ENCODE measurements at regions not wholly inside any gene's neighbourhood (a gene's known extent, or its start where the extent isn't known, plus 50 kb on each side); places are given as distances from the start of the nearest gene placed in this dataset.

GRCh38 chr22:48941903-48942575, 885.6 kb downstream of the BRD1 start:
- DNase-seq (no peak), ATAC-seq (no peak)
- peaks cover 3% of the 10 kb centered on the region for H3K27me3 Mint-ChIP-seq (ENCODE audit: low read depth)
- no peaks in the 10 kb centered on the region for H3K9me3 Mint-ChIP-seq
- no peaks in the 10 kb centered on the region for H3K4me1 Mint-ChIP-seq (ENCODE audit: low read depth)
- no peak overlapping the region for H3K4me3 Mint-ChIP-seq
- no peaks in the 10 kb centered on the region for H3K36me3 Mint-ChIP-seq (ENCODE audit: insufficient read depth)

GRCh38 chr22:48941033-48941902, 886.4 kb downstream of the BRD1 start:
- peaks cover 7% of the 10 kb centered on the region for H3K27me3 Mint-ChIP-seq (ENCODE audit: low read depth)
- DNase-seq (no peak), ATAC-seq (no peak)
- no peak overlapping the region for H3K4me3 Mint-ChIP-seq
- H3K9me3 Mint-ChIP-seq: no peaks in the 10 kb centered on the region
- H3K4me1 Mint-ChIP-seq (ENCODE audit: low read depth): no peaks in the 10 kb centered on the region
- no peaks in the 10 kb centered on the region for H3K36me3 Mint-ChIP-seq (ENCODE audit: insufficient read depth)

DNA sequence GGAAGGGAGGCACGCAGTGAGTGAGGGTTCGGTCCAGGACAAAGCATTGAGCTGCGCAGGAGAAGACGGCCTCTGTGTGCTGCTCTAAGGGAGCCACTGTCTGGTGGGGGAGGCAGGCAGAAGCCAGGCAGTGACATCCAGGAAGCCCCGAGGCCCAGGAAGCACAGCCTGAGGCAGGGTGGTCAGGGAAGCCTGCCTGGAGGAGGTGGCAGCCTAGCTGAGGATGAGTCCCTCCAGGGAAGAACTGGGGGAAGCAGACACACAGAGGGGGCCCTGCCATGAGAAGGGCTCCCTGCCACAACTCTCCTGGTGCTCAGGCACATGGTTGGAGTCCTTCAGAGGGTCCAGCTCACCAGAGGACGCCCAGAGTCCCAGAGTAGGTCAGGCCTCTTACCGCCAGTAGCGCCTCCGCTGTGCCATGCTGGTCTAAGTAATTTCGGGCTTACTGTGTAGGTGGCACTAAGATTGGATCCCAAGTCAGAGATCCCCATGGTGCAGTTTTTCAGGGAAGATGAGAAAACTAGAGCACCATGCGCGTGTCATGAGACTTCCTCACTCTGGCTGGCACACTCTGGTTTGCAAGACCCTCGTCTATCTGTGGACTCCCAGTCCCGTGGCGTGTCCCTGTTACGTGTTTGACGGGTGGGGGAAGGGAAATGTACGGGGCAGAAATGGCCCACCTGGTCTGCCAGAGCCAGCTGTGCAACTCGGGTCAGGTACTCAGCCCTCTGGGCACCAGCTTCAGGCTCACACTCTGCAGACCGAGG, 887.2 kb downstream of the BRD1 start:
- Mint-ChIP-seq H3K9me3 (no peaks in the 10 kb centered on the region), H3K4me3 (no peak overlapping the region), H3K36me3 (ENCODE audit: insufficient read depth) (no peaks in the 10 kb centered on the region), H3K4me1 (ENCODE audit: low read depth) (no peaks in the 10 kb centered on the region), H3K27me3 (ENCODE audit: low read depth) (peaks cover 12% of the 10 kb centered on the region)
- ATAC-seq (no peak), DNase-seq (no peak)

DNA sequence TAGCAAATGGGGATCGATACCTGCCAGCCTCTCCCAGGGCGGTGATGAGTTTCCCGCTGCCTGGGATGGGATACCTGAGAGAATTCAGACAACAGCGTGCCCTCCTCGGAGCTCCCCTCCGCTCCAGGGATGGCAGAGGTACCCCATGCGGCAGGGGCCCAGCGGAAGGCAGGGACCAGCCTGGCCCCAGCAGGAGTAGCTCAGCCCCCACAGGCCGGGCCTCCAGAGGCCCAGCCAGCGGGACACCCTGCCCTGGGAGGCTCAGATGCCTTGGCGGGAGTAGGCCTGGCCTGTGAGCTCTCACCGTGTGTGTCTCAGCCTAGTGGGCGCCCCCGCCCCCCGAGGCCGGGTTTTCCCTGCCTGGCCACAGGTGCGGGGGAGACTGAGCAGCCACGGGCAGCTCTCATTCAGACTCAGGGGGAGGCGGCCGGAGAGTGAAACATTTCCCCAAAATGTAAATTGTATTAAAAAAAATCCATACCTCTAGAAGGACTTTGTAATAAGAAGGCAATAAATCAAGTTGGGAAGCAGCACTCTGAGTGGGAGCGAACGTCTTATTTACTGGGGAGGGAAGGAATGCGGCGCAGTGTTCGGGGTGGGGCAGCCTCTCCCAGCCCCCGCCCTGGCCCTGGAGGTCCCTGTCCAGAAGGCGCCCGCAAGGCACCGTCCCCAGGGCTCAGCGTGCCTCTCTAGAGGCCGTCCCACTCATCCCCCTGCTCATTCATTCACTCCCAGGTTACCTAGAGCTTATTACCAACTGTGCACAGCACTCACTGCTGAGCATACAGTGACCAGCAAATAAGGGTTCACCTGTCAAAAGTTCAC, 888.0 kb downstream of the BRD1 start:
- no peak for DNase-seq
- no peaks in the 10 kb centered on the region for H3K4me1 Mint-ChIP-seq (ENCODE audit: low read depth)
- H3K9me3 Mint-ChIP-seq: peaks cover 4% of the 10 kb centered on the region
- H3K4me3 Mint-ChIP-seq: no peak overlapping the region
- H3K36me3 Mint-ChIP-seq (ENCODE audit: insufficient read depth): no peaks in the 10 kb centered on the region
- peaks cover 11% of the 10 kb centered on the region for H3K27me3 Mint-ChIP-seq (ENCODE audit: low read depth)
- no peak for ATAC-seq

GRCh38 chr22:48938741-48939140, 888.9 kb downstream of the BRD1 start:
- Mint-ChIP-seq H3K36me3 (ENCODE audit: insufficient read depth) (no peaks in the 10 kb centered on the region), H3K9me3 (peaks cover 10% of the 10 kb centered on the region), H3K4me3 (no peak overlapping the region), H3K27me3 (ENCODE audit: low read depth) (peaks cover 11% of the 10 kb centered on the region), H3K4me1 (ENCODE audit: low read depth) (no peaks in the 10 kb centered on the region)
- DNase-seq (no peak), ATAC-seq (no peak)

DNA sequence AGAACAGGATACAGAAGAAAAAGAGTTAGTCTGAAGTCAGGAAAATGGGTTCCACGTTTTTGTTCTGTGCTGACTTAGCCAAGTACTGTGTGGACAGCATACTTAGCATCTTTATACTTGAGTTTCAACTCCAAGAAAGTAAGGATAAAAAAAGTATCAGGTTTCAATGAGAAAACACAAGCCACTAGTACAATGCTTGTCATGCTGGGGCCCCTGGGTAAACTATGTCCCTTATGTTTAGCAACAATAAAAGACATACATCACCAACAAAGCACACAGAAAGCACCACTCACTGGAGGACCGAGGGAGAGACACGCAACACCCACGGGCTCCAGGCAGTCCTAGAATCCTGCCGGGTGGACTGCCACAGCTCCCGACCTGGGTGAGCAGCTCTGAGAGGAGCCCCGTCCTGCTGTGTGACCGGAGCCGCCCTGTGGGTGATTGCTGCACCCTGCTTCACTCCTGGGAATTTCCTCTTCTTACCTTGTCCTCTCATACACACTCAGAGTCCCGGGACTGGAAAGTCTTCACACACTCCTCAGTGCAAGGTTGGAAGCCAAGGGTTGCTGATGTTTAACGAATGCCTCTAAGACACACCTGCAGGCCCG, 890.5 kb downstream of the BRD1 start:
- Mint-ChIP-seq H3K4me1 (ENCODE audit: low read depth) (no peaks in the 10 kb centered on the region), H3K4me3 (no peak overlapping the region), H3K27me3 (ENCODE audit: low read depth) (peaks cover 16% of the 10 kb centered on the region), H3K9me3 (peaks cover 10% of the 10 kb centered on the region), H3K36me3 (ENCODE audit: insufficient read depth) (no peaks in the 10 kb centered on the region)
- no peak for DNase-seq
- no peak for ATAC-seq

DNA sequence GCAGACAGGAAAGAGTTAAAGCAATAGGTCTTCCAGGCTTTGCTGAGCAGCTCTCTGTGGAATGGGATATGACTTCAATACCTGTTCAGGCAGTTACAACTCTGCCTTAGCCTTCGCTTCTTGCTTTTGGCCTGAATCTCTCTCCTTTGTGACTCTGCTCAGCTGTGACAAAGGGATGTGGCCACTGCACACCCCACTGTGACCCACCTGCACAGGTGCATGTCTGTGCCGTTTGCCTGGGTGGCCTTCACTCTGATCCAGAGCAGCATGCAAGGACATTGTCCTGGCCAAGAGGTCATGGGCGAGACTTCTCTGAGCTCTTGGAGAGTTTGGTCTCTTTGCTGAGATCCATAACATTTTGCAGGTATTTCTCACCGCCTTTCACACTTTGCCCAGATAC, 891.3 kb downstream of the BRD1 start:
- Mint-ChIP-seq H3K36me3 (ENCODE audit: insufficient read depth) (no peaks in the 10 kb centered on the region), H3K27me3 (ENCODE audit: low read depth) (peaks cover 16% of the 10 kb centered on the region), H3K4me3 (no peak overlapping the region), H3K9me3 (peaks cover 10% of the 10 kb centered on the region), H3K4me1 (ENCODE audit: low read depth) (no peaks in the 10 kb centered on the region)
- ATAC-seq: no peak
- no peak for DNase-seq

DNA sequence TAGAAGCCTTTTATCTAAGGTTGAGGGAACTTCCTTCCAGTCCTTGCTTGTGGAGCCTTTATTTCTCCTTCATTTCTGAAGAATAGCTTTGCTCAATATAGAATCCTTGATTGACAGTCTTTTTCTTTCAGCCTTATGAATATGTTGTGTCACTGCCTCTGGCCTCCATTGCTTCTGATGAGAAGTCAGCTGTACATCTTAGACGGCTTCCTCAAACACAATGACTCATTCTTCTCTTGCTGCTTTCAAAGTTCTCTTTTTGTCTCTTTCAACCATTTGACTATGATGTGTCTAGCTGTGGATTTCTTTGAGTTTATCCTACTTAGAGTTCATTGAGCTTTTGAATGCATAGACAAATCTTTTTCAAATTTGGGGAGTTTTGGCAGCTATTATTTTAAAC, 893.2 kb downstream of the BRD1 start:
- Mint-ChIP-seq H3K4me3 (no peak overlapping the region), H3K27me3 (ENCODE audit: low read depth) (peaks cover 20% of the 10 kb centered on the region), H3K36me3 (ENCODE audit: insufficient read depth) (no peaks in the 10 kb centered on the region), H3K4me1 (ENCODE audit: low read depth) (no peaks in the 10 kb centered on the region), H3K9me3 (peaks cover 10% of the 10 kb centered on the region)
- DNase-seq: no peak
- ATAC-seq: no peak

DNA sequence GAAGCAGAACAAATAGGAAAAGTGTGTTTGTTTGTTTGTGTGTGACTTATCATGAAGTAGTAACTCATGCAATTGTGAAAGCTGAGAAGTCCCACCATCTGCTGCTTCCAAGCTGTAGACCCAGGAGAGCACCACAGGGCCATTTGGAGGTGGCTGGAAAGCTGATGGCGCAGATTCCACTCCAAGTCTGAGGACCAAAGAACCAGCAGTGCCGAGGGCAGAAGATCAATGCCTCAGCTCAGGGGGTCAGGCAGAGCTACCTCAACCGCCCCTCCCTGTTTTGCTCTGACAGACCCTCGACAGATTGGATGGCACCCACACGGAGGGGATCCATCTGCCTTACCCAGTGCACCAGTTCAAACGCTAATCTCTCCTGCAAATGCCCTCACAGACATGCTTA, 896.2 kb downstream of the BRD1 start:
- Mint-ChIP-seq H3K9me3 (peaks cover 10% of the 10 kb centered on the region), H3K36me3 (ENCODE audit: insufficient read depth) (no peaks in the 10 kb centered on the region), H3K27me3 (ENCODE audit: low read depth) (peaks cover 15% of the 10 kb centered on the region), H3K4me1 (ENCODE audit: low read depth) (no peaks in the 10 kb centered on the region), H3K4me3 (no peak overlapping the region)
- ATAC-seq (no peak), DNase-seq (no peak)

GRCh38 chr22:48929276-48929790, 898.3 kb downstream of the BRD1 start:
- Mint-ChIP-seq H3K27me3 (ENCODE audit: low read depth) (peaks cover 17% of the 10 kb centered on the region), H3K4me3 (no peak overlapping the region), H3K4me1 (ENCODE audit: low read depth) (no peaks in the 10 kb centered on the region), H3K36me3 (ENCODE audit: insufficient read depth) (no peaks in the 10 kb centered on the region), H3K9me3 (peaks cover 3% of the 10 kb centered on the region)
- ATAC-seq (no peak), DNase-seq (no peak)

DNA sequence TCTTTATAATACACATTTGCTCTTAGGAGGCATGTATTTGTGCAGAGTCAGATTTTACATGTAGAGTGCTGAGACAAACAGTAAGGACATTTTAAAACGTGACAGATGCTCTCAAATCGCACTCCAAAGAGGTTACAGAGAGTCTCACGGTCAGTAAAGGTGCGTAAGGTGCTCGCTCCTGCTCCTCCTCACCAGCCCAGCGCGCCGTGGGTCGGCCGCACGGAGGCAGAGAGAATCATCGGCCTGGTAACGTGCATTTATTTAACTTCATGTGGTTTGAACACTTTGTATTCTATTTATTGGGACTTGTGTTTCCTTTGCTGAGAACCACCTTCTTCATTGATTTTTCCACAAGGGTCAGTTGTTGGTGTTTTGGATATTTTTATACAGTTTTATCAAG, 900.1 kb downstream of the BRD1 start:
- H3K4me1 Mint-ChIP-seq (ENCODE audit: low read depth): no peaks in the 10 kb centered on the region
- DNase-seq (no peak), ATAC-seq (no peak)
- H3K36me3 Mint-ChIP-seq (ENCODE audit: insufficient read depth): no peaks in the 10 kb centered on the region
- peaks cover 21% of the 10 kb centered on the region for H3K27me3 Mint-ChIP-seq (ENCODE audit: low read depth)
- no peaks in the 10 kb centered on the region for H3K9me3 Mint-ChIP-seq
- no peak overlapping the region for H3K4me3 Mint-ChIP-seq

DNA sequence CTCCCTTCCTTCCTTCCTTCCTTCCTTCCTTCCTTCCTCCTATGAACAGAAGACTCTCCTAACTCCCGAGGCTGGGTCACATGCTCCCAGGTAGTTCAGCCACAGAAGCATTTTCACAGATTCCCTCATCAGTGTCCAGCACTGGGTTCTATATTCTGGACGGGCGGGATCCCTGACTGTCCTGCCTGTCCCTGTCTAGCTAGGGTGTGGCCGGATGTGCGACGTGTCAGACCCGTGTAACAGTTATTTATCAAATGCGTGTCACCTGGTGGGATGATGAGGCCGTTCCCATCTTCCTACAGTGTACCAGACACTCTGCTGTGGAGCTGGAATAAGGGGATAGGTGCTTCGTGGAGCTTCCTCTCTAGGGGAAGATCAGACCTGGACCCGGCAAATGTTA, 901.0 kb downstream of the BRD1 start:
- Mint-ChIP-seq H3K4me3 (no peak overlapping the region), H3K4me1 (ENCODE audit: low read depth) (no peaks in the 10 kb centered on the region), H3K9me3 (no peaks in the 10 kb centered on the region), H3K27me3 (ENCODE audit: low read depth) (peaks cover 26% of the 10 kb centered on the region), H3K36me3 (ENCODE audit: insufficient read depth) (no peaks in the 10 kb centered on the region)
- DNase-seq (no peak), ATAC-seq (no peak)

- ATAC-seq (no peak), DNase-seq (no peak)
- Mint-ChIP-seq H3K4me3 (no peak overlapping the region), H3K36me3 (ENCODE audit: insufficient read depth) (no peaks in the 10 kb centered on the region), H3K9me3 (no peaks in the 10 kb centered on the region), H3K4me1 (ENCODE audit: low read depth) (no peaks in the 10 kb centered on the region), H3K27me3 (ENCODE audit: low read depth) (peaks cover 28% of the 10 kb centered on the region)
Measured at GRCh38 chr22:48926136-48926535, 901.5 kb downstream of the BRD1 start.
